Stomach (tissue), 4 donors: ENCODE measurements at regions not wholly inside any gene's neighbourhood (a gene's known extent, or its start where the extent isn't known, plus 50 kb on each side); places are given as distances from the start of the nearest gene placed in this dataset.

ENCODE experiments used
- CTCF ChIP-seq, 7 experiments: fragments of 450-650 bp in 4 of 7; fragments of 200-600 bp in 3 of 7; sonication (generic) in 3 of 7; IDR thresholded peaks; one replicate each; pipeline ENCODE4 v1.5.1; 2016 to 2019; ENCODE audit warnings: antibody characterized with exemption in 7 of 7, control low read depth in 2 of 7, mild to moderate bottlenecking in 1 of 7
- EP300 ChIP-seq: sonication (generic); formaldehyde crosslinking; IDR thresholded peaks from one replicate; pipeline ENCODE4 v1.6.1; 2017; ENCODE audit warnings: antibody characterized with exemption
- POLR2A ChIP-seq, 4 donors: fragments of 450-650 bp; IDR thresholded peaks; one replicate each; pipeline ENCODE4 v1.6.1; 2016; ENCODE audit warnings: antibody characterized with exemption in 4 of 4, control low read depth in 2 of 4, mild to moderate bottlenecking in 1 of 4, moderate library complexity in 1 of 4

GRCh38 chr4:26133840-26134239 lies 187.0 kb upstream of the RBPJ start:
- TF ChIP-seq CTCF (IDR thresholded peaks at IDR 0.05) (no peak), POLR2A (IDR thresholded peaks at IDR 0.05) (no peak), EP300 (no peak)
